HL-60/S4 treated with phorbol 12-myristate 13-acetate at 8.2 ng/mL for 4 days and 3 days (cell line): ENCODE measurements at regions not wholly inside any gene's neighbourhood (a gene's known extent, or its start where the extent isn't known, plus 50 kb on each side); places are given as distances from the start of the nearest gene placed in this dataset.
"Not testable (repeated sequence)": the region's sequence is repeated elsewhere in the genome, so short reads cannot be mapped to it uniquely, and the experiment has no call there.

Experiments used
- in situ Hi-C: fragments of 300-500 bp; cut with MboI; formaldehyde crosslinking; loops from 2 replicates; pipeline ENCODE4 v1.15.0; 2022; ENCODE audit warnings: low sequenced_read_pairs

DNA sequence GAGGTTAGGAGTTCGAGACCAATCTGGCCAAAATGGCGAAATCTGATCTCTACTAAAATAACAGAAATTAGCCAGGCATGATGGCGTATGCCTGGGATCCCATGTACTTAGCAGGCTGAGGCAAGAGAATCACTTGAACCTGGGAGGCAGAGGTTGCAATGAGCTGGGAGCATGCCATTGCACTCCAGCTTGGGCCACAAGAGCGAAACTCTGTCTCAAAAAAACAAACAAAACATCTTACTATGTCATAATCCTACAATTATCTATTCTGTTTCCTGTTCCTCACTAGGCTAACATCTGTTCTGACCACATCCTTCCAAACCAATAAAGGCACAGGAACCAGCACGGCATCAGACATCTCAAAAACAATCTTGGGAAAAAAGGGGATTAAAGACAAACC is 361.8 kb upstream of the UBE2E3 start:
- in situ Hi-C loops: no loop called here

DNA sequence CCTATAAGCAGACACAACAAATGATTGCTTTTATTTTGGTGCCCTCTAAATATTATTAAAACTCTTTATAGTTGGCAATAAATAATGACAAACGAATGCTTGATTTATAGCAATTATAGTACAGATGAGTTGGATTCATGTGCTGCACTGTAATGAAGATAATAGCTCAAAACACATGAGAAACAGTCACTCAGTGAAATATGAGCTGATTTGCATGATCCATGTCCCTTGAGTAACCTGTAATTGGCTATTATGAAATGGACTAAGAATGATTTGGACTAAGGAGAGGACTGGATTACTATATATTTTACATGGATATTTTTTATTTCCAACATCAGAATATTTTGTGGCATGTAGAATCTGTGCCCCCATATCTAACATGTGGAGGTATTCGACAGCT is 365.6 kb upstream of the UBE2E3 start:
- in situ Hi-C loops: no loop called here

DNA sequence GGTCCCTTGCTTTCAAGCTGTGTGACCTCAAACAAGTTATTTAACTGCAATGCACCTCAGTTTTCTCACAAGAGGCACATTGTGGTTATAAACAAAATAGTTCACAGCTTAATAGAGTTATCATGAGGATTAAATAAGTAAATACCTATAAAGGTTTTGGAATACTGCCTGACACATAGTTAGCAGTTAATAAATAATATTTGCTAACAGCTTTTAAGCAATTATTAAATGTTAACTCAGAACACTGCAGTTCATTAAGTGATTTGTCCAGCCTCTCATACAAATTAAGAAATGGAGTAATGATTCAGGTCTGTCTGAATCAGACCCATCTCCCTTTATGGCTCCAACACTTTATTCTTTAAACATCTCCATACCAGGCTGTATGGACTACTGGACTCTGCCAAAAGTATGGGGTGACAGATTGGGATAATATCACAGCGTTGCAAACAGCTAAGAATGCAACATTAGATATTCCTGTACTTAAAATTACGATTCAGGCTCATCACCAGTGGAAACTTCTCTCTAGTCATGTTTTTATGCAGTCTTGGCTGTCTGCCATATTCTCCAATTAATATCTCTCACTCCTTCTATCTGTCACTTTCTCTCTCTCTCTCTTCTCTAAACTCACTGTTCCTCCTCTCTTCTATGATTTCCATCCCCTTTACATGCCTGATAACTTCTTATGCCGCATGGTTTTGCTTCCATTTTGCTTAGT is 370.6 kb upstream of the UBE2E3 start:
- in situ Hi-C loops: no loop called here

DNA sequence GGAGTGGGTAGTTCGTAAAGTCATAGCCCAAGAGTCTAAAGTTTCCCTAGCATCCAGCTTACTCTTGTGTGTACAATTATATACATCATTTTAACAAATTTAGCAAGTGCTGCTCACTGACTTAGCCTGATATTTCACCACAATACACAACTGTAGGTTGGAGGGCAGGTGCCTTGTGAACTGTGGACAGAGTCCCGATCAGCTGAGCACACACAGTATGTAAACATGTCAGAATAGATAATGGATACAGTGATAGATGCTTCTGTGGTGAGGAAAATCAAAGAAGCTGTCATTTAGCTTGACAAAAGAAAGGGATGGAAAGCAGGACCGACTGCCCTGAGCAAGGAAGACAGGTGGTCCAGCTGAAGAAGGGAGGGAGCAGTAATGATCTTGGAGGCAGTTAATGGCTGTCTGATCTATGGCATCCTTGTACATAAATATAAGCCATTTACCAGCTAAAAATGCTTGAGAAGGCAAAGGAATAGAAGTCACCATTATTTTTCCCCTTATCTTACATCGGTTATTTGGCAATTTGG is 372.8 kb upstream of the UBE2E3 start:
- in situ Hi-C loops: no loop called here

DNA sequence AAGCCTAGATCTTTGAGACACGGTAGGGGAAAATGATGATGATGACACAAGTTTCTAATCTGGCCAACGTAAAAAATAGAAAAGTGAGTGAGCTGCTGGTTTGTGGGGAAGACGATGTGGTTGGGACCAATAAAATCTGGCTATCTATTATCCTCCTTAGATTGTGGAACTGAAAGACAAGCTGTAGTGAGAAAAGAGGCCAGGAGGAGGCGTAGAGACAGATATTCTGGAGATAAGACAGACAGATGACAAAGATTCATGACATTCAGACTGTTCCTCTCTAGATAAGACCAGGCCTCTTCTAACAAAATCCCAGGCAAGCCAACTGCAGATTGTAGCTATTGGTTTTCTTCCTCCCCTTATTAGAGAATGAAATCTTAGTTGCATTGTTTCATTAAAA is 376.3 kb upstream of the UBE2E3 start:
- in situ Hi-C loops: no loop called here

DNA sequence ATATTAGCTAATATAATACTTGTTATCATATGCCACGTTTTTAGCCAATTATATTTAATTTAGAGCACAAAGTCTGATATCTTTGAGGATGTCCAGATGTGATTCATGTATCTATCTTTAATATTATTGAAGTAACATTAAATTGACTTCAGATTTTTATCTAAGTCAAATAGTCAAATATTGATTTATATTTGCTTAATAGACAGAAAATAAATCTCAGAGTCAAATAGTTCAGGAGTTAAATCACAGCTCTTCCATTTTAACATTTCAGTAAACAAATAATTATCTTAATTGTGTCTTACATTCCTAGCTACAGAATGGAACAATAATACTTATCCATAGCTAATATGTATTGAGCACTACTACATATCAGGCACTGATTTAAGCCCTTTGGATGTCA is 379.4 kb upstream of the UBE2E3 start:
- in situ Hi-C loops: no loop called here

DNA sequence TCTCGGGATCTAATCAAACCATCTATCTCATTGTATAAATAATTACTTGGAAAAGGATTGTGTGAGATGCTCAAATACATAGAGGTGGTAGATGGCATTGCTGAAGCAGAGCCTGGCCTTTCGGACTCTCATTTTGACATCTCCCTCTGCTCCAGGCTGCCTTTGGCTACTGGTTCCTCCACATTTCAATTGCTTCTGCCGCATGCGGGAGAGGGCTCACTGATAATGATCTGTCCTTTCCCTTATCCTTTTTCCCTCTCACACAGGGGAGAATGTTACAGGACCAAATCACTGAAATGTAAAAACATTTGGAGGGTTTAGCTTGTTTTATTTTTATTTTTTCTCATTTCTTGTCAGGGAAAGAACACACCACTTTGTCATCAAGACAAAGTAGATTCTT is 380.6 kb upstream of the UBE2E3 start:
- in situ Hi-C loops: no loop called here

DNA sequence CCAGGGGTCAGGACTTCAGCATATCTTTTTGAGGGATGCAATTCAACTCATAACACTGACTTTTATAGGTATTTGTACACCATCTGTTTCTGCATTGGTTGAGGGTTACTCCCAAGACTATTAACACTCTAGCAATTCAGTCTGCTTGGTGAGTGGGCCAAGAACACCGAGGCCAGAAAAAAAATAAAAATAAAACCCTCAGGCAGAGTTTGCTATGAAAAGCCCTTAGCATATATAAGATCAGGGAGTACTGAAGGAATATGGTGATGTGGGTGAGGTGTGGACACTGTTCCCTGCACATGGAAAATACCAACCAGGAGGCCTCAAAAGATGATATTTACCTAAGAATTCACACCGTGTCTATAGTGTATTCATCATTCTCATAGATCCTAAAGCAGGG is 383.2 kb upstream of the UBE2E3 start:
- in situ Hi-C loops: no loop called here

DNA sequence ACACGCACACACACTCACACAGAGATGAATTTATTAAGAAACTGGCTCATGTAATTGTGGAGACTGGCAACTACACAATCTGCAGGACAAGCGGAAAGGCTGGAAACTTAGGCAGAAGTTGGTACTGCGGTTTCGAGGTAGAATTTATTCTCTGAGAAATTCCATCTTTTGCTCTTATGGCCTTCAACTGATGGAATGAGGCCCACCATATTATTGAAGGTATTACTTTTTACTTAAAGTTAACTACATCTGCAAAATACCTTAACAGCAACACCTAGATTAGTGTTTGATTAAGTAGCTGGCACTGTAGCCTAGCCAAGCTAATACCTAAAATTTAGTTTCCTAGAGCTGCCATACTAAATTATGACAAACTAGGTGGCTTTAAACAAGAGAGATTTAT is 384.0 kb upstream of the UBE2E3 start:
- in situ Hi-C loops: no loop called here

DNA sequence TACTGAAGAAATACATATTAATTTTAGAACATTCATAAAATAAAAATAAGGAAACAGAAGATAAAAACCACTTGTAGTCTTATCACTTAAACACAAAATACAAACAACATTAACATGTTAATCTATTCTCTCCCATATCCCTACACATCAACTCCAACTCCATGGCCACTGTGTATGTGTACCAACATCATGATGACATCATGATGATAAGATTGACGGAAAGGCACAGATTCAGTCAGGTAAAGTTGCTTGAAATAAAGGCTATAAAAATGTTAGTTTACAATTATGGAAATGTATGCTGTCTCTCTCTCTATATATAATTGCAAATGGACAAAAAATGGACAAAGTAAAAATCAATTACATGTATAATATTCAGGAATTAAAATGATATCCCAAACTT is 388.5 kb upstream of the UBE2E3 start:
- in situ Hi-C loops: no loop called here

DNA sequence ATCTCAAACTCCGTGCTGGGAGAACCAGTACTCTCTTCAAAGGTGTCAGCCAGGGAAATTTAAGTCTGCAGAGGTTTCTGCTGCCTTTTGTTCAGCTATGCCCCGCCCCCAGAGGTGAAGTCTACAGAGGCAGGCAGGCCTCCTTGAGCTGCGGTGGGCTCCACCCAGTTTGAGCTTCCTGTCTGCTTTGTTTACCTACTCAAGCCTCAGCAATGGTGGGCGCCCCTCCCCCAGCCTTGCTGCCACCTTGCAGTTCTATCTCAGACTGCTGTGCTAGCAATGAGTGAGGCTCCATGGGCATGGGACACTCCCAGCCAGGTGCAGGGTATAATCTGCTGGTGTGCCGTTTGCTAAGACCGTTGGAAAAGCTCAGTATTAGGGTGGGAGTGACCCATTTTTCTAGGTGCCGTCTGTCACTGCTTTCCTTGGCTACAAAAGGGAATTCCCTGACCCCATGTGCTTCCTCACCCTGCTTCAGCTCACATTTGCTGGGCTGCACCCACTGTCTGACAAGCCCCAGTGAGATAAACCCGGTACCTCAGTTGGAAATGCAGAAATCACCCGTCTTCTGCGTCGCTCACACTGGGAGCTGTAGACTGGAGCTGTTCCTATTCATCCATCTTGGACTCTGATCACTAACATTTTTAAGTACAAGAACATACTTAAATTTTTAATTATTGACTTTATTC is 389.2 kb upstream of the UBE2E3 start:
- in situ Hi-C loops: not testable (repeated sequence)

DNA sequence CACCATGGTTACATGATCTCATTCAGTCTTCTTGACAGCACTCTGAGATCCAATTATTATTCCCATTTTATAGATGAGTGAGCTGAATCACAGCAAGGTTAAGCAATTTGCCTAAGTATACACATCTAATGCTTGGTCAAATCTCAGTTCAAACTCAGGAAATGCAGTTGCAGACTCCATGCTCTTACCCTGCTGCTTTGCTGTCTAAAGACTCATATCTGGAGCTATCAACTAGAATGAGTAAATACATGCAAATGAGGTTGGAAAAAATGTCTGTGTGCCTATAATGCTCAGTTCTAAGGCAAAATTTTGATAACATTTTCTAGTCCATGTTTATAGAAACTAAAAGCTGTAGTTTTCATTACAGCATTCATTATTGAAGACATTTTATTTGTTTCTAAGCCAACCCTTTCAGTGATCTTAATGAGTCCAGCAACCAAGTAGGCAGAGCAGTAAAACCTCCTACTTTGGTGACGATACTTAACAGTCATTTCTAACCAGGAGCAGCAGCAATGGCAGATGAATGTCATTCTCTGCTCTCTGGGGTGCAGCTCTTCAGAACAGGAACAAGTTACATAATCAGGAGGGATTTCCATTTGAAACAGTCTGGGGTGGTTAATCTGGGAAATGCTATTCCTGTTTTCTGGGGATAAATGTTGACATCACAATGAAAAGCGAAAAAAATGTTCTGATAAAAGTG is 396.8 kb upstream of the UBE2E3 start:
- in situ Hi-C loops: no loop called here

DNA sequence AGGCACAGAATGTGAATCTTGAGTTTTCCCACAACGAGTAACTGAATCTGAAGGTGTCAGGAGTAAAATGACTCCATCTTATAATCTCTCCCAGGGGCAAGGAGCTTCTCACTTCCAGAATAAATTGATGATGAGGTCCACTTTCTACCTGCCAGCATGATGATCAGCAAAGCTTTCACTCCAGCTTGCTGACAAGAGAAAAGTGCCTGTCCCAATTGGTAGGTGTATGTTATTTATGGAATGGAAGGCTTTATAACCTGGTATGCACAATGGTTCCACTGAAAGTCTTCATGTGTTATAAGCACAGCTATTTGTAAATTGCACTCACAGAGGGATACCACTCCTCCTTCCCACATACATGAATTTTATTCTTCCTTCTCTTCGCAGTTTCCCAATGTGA is 401.0 kb upstream of the UBE2E3 start:
- in situ Hi-C loops: no loop called here

DNA sequence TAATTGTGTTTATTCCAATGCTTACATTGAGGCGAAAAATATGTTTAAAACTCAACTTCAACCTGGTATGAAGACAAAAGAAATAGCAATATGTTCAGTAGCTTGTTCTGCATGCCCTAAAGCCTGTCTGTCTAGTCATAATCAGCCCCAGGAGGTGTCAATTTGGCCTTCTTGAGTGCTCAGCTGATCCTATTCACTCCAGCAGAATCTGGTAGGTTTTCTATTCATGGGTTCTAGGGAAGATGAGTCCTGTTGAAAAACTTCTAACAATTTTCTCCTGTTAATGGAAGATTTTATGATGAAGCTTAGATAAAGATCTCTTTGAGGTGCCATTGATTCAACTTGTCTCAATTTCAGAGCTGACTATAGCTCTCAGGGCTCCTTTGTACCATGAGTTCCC is 402.0 kb upstream of the UBE2E3 start:
- in situ Hi-C loops: no loop called here

DNA sequence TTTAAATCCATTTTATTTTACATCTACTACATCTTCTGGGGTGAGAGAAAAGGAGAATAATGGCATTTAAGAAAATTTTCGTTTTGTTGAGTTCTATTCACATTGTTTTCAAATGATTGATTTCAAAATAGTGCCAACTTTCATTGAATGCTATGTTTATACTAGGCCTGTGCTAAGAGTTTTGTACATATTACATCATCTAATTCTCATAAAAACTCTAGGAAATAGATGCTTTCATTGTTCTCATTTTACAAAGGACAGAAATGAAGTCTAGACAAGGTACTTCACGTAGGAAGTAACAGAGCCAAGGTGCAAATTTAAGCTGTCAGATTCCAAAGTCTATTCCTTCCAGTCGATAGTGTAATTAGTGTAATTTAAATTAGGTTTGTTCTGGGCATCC is 402.8 kb upstream of the UBE2E3 start:
- in situ Hi-C loops: no loop called here

DNA sequence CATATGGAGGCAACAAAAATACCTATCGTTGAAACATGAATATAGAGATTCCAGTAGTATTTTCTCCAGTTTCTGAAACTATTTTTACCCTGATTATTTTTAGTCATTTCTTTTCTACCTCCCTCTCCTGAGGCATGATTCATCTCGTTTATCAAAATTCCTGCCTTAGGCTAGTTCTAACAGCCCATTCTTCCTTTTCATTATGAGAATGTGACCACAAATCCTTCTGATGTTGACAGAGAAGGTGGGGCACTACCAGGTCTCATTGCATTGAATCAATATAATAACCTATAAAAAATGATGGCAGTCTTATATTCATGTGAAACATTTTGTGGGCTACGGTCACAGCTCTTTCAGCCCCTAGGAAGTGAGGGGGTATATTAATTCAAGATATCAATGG is 406.5 kb upstream of the UBE2E3 start:
- in situ Hi-C loops: no loop called here

DNA sequence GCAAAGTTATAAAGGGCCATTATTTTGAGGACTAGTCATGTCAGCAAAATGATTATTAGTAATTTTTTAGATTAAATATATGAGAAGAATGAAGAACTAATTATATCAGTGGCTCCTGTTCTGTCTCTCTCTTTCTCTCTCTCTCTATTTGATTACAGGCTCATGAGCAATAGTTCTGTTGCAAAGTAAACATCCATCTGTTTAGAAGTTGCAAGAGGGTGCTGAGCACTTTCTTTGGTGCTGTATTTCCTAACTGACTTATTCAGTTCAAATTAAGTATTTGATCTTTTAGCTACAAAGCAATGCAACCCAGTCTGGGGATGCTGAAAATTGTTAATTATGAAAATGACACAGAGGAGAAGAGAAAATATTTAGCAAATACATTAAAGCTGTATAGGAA is 408.1 kb upstream of the UBE2E3 start:
- in situ Hi-C loops: no loop called here

DNA sequence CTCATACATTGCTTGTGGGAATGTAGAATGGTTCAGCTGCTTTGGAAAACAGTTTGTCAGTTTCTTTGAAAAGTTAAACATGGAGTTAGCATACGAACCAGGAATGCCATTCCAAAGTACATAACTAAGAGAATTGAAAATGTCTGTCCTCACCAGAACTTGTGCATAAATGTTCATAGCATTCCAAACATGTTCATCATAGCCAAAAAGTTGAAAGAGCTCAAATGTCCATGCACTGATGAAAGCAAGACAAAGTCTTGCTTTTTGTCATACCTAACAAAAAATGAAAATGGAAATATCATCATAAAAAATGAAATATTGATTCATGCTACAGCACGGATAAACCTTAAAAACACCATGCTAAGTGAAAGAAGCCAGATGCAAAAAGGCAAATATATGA is 408.8 kb upstream of the UBE2E3 start:
- in situ Hi-C loops: no loop called here

DNA sequence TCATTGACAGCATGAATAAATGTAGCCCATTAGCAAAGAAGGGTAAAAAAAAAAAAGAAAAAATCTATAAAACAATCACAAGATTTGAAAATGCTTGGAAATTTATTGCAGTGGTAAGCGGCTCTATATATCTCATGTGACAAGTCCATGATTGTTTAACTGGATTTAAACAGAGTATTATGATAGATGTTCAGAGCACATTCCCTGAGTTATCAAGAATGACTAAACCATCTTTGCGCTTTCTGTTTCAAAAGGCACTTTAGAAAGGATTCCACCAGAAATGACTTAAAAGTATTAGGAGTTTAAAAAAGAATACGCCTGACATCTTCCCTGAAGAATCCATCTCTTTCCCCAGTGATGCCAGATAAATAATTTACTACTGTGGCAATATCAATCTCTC is 409.5 kb upstream of the UBE2E3 start:
- in situ Hi-C loops: no loop called here

DNA sequence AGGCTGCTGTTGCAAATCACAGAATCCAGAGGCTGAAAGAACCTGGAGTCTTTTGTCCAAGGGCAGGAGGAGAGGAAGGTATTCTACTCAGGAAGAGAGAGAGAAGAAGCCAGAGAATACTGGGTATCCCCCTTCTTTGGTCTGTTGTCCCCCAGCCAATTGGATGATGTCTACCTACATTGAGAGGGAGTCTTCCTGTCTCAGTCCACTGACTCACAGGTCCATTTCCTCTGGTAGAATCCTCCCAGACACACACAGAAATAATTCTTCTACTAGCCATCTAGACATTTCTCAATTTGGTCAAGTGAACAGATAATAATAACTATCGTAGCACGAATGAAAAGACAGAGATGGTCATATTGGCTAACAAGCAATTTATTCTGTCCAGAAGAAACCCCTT is 416.4 kb upstream of the UBE2E3 start:
- in situ Hi-C loops: no loop called here

DNA sequence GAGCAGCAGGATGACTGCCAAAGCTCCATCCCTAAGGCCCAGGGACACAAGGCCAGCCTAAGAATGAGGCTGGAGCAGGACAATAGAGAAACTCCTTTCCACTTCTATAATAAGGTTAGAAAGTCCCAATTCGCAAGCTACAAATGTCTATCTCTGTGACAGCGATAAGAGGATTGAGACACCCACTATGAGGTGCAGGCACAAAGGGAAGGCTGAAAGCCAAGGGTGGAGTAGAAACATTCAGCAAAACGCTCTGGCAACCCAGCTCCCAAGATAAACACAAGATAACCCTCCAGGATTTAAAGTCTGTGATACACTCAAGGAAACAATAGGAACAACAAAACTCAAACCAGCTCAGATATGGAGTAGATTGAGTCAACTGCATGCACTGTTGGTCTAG is 418.0 kb upstream of the UBE2E3 start:
- in situ Hi-C loops: no loop called here

DNA sequence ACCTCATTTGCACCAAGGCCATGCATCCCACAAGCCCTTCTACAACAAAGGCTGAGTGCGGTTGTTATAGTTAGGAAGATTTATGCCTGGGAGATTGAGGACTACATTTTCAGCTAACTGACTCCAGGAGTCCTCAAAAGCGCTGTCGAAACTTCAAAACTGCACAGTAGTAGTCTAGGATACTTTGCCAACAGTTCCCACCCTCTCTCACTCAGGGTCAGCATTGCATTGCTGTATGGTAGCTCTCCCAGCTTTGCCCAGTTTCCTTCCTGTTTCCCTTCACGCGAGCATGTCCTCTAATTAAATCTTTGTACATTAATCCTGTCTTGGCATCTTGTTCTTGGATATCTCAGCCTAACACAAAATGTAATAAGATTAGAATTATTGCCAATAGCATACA is 420.6 kb upstream of the UBE2E3 start:
- in situ Hi-C loops: no loop called here
